Mucosa of descending colon (tissue), 3 donors: ENCODE measurements at regions not wholly inside any gene's neighbourhood (a gene's known extent, or its start where the extent isn't known, plus 50 kb on each side); places are given as distances from the start of the nearest gene placed in this dataset.

Source experiments
- ATAC-seq: fragments of 200-7000 bp; cut with Tn5 transposase; one replicate; pipeline ENCODE4 v1.9.1; 2020; ENCODE audit warnings: mild to moderate bottlenecking, moderate library complexity
- DNase-seq, 3 donors: peaks; one replicate each; pipeline ENCODE4 v3.0.0-alpha.2; 2020
- H3K36me3 ChIP-seq: fragments of 200-600 bp; one replicate; pipeline ENCODE4 v1.8.0; 2021; ENCODE audit warnings: low read depth, mild to moderate bottlenecking
- H3K4me1 ChIP-seq: fragments of 200-600 bp; one replicate; pipeline ENCODE4 v1.8.0; 2021; ENCODE audit warnings: low read depth, mild to moderate bottlenecking
- H3K4me3 ChIP-seq: fragments of 200-600 bp; one replicate; pipeline ENCODE4 v1.8.0; 2021; ENCODE audit warnings: mild to moderate bottlenecking
- H3K9me3 ChIP-seq: fragments of 200-600 bp; one replicate; pipeline ENCODE4 v1.8.0; 2021; ENCODE audit warnings: mild to moderate bottlenecking
- intact Hi-C, 2 donors: fragments of 100-400 bp; cut with DNase I in 1 of 2; cut with micrococcal nuclease in 1 of 2; formaldehyde crosslinking; loops; one replicate each; pipeline versions ENCODE4 v1.11.0 to v1.11.1; 2022; cut with DNase I, micrococcal nuclease
- TF ChIP-seq, protein P1 (sequence below): fragments of 200-600 bp; IDR thresholded peaks from one replicate; pipeline ENCODE4 v1.8.0; 2022; ENCODE audit warnings: antibody characterized with exemption, mild to moderate bottlenecking
- donor health status: DM: no; HTN: no; CAD: no; lungs with moderate emphysema.
- donor health status: DM: no; HTN: no; CAD: no.
- donor health status: DM: no; HTN: yes; CAD: no.

DNA sequence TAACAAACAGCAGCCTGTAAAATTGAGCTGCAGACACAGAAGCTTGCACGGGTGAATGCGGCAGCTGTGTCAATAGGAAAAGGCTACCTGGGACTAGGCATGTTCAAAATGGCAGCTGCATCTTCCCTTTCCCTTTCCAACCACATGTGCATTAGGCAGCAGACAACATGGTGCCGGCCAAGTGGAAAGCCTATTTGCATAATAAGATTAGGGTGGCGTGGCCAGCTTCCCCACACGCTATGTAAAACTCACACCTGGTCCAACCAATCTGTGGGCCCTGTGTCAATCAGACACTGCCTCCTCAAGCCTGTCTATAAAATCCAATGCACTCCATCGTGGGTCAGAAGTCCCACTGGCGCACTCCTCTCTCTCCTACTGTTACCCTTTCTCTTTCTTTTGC is 61.0 kb upstream of the RBBP6 start:
- ATAC-seq (no peak), DNase-seq (no peak)
- intact Hi-C loops, result no loop called here
- Histone ChIP-seq H3K9me3 (peaks cover 4% of the 10 kb centered on the region), H3K4me1 (no peaks in the 10 kb centered on the region), H3K36me3 (no peaks in the 10 kb centered on the region), H3K4me3 (no peak overlapping the region)
- TF ChIP-seq, protein P1, sequence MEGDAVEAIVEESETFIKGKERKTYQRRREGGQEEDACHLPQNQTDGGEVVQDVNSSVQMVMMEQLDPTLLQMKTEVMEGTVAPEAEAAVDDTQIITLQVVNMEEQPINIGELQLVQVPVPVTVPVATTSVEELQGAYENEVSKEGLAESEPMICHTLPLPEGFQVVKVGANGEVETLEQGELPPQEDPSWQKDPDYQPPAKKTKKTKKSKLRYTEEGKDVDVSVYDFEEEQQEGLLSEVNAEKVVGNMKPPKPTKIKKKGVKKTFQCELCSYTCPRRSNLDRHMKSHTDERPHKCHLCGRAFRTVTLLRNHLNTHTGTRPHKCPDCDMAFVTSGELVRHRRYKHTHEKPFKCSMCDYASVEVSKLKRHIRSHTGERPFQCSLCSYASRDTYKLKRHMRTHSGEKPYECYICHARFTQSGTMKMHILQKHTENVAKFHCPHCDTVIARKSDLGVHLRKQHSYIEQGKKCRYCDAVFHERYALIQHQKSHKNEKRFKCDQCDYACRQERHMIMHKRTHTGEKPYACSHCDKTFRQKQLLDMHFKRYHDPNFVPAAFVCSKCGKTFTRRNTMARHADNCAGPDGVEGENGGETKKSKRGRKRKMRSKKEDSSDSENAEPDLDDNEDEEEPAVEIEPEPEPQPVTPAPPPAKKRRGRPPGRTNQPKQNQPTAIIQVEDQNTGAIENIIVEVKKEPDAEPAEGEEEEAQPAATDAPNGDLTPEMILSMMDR, result no peak

DNA sequence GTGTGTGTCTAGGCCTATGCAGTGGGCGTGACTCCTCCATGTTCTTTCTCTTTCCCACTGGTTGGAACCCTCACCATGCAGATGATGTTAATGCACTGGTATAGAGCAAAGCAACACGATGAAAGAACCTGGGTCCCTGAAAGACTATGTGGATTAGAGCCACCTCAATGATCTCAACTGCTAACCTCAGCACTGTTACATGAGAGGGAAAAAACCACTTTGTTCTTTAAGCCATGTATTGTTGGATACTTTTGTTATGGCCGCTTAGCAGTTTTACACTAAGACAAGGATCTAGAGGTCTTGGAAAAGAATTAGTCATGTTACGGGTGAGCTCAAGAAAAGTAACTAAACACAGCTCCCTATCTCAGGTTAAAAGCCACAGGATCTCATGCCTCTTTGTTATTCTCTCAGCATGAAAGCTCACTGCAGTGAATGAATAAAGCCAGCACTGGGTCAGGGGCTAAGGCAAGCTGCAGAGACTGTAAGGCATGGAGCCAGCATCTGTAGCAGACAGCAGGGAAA is 56.6 kb upstream of the RBBP6 start:
- ATAC-seq (no peak), DNase-seq (no peak)
- intact Hi-C loops, result no loop called here

DNA sequence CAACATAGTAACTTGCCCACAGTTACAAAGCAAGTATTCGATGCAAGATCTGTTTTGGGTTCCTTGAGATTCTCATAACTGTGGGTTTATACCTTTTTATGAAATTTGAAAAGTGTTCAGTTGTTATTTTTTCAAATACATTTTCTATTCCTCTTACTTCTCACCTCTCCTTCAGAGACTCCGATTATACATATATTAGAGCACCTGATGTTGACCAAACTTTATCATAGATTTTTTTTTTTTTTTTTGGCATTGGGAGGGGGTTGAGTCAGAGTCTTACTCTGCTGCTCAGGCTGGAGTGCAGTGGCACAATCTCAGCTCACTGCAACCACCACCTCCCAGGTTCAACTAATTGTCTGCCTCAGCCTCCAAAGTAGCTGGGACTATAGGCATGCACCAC is 51.3 kb upstream of the RBBP6 start:
- Histone ChIP-seq H3K4me1 (no peaks in the 10 kb centered on the region), H3K9me3 (no peaks in the 10 kb centered on the region), H3K4me3 (no peak overlapping the region), H3K36me3 (no peaks in the 10 kb centered on the region)
- DNase-seq (no peak), ATAC-seq (no peak)
- TF ChIP-seq, protein P1, result no peak
- intact Hi-C loops, result no loop called here

More for the DNA sequence above, 56.6 kb upstream of the RBBP6 start:
- TF ChIP-seq, protein P1, result no peak
- H3K9me3 ChIP-seq, result no peaks in the 10 kb centered on the region
- no peaks in the 10 kb centered on the region for H3K36me3 ChIP-seq
- no peaks in the 10 kb centered on the region for H3K4me1 ChIP-seq
- H3K4me3 ChIP-seq, result no peak overlapping the region
